Panc1 (cell line): ENCODE measurements at regions not wholly inside any gene's neighbourhood (a gene's known extent, or its start where the extent isn't known, plus 50 kb on each side); places are given as distances from the start of the nearest gene placed in this dataset.

ENCODE experiments used
- ATAC-seq: fragments of 200-7000 bp; cut with Tn5 transposase; 2 replicates; pipeline ENCODE4 v1.9.1; 2020; ENCODE audit warnings: mild to moderate bottlenecking, moderate library complexity
- BruUV-seq: library from RNA; stranded (reverse); fragments of 400-500 nt; replicated peaks from 2 replicates; lab custom pipeline; 2021; lab: Mats Ljungman, UMichigan
- CTCF ChIA-PET: fragments of 300-600 bp; sonication (Branson Sonifier 250); formaldehyde crosslinking; loops from one replicate; lab custom pipeline; 2022; ENCODE audit warnings: antibody characterized with exemption; lab: Charles Lee
- POLR2A ChIA-PET: fragments of 300-600 bp; sonication (Branson Sonifier 250); formaldehyde crosslinking; loops from one replicate; lab custom pipeline; 2022; ENCODE audit warnings: antibody characterized with exemption; lab: Charles Lee
- DNase-seq: peaks from one replicate; pipeline ENCODE4 v3.0.0-alpha.2; 2010; ENCODE audit warnings: low read depth, low spot score
- H3K27ac ChIP-seq: 2 replicates; pipeline ENCODE4 v1.5.1; 2011; ENCODE audit warnings: mild to moderate bottlenecking, low read length, inconsistent platforms
- H3K27me3 ChIP-seq: fragments of 200-500 bp; sonication (Bioruptor generic); 2 replicates; pipeline ENCODE4 v1.6.0; 2014; ENCODE audit warnings: low read length, inconsistent platforms; ENCODE audit not compliant: control insufficient read depth, insufficient read depth
- H3K36me3 ChIP-seq: fragments of 200-500 bp; sonication (Bioruptor generic); 2 replicates; pipeline ENCODE4 v1.5.1; 2014; ENCODE audit warnings: inconsistent platforms, mild to moderate bottlenecking, low read length, moderate library complexity; ENCODE audit not compliant: control insufficient read depth, insufficient read depth
- H3K4me1 ChIP-seq: 2 replicates; pipeline ENCODE4 v1.5.1; 2011; ENCODE audit warnings: inconsistent platforms, mild to moderate bottlenecking, low read length, moderate library complexity; ENCODE audit not compliant: control insufficient read depth, insufficient read depth
- H3K4me3 ChIP-seq, 2 experiments: 2 replicates each; pipeline ENCODE4 v1.5.1; 2011 to 2012; ENCODE audit warnings: low read depth in 2 of 2, low read length in 2 of 2, mild to moderate bottlenecking in 2 of 2, inconsistent platforms in 1 of 2, moderate library complexity in 1 of 2
- H3K9me3 ChIP-seq: fragments of 200-500 bp; sonication (Bioruptor generic); 2 replicates; pipeline ENCODE4 v1.5.1; 2014; ENCODE audit warnings: low read depth, mild to moderate bottlenecking, inconsistent platforms, low read length, moderate library complexity; ENCODE audit not compliant: control insufficient read depth, insufficient read depth
- POLR2AphosphoS5 ChIP-seq: IDR thresholded peaks from 2 replicates; pipeline ENCODE4 v1.6.1; 2012; ENCODE audit warnings: mild to moderate bottlenecking, low read depth, low read length, moderate library complexity
- SIN3A ChIP-seq: IDR thresholded peaks from 2 replicates; pipeline ENCODE4 v1.6.1; 2012; ENCODE audit warnings: low read depth, mild to moderate bottlenecking, low read length, moderate library complexity, borderline replicate concordance; ENCODE audit not compliant: insufficient read depth
- TCF7L2 ChIP-seq: IDR thresholded peaks from 2 replicates; pipeline ENCODE4 v1.6.1; 2011; ENCODE audit warnings: mild to moderate bottlenecking, low read depth, low read length, inconsistent platforms
- in situ Hi-C: cut with HindIII; loops from 2 replicates; pipeline ENCODE4 v1.10.0; 2016; ENCODE audit warnings: low sequenced_read_pairs, low pct_unique_long_range_greater_than_20kb
- intact Hi-C: fragments of 100-400 bp; cut with micrococcal nuclease; formaldehyde crosslinking; loops from one replicate; pipeline ENCODE4 v1.10.0; 2022; ENCODE audit not compliant: unreplicated experiment
- TF ChIP-seq, protein P1 (sequence below): fragments of 450-650 bp; IDR thresholded peaks from 2 replicates; pipeline ENCODE4 v1.5.1; 2017; ENCODE audit warnings: mild to moderate bottlenecking
- TF ChIP-seq, protein P2 (sequence below), 2 experiments: IDR thresholded peaks; 2 replicates each; pipeline ENCODE4 v1.6.1; 2011 to 2012; ENCODE audit warnings: low read depth in 2 of 2, control low read depth in 1 of 2, low read length in 1 of 2, mild to moderate bottlenecking in 1 of 2, moderate library complexity in 1 of 2; ENCODE audit not compliant: insufficient read depth in 1 of 2

GRCh38 chr3:94258851-94259250, 196.0 kb downstream of the NSUN3 start:
- intact Hi-C loops (no loop called here), in situ Hi-C loops (no loop called here)
- POLR2A ChIA-PET = no interaction called here
- H3K36me3 ChIP-seq = no peaks in the 10 kb centered on the region
- no peak overlapping the region for H3K4me3 ChIP-seq
- no peak overlapping the region for H3K27ac ChIP-seq
- H3K27me3 ChIP-seq = 0 out of 2 replicates have a peak, but pooled peaks cover 1% of the 10 kb centered on the region
- no peaks in the 10 kb centered on the region for H3K4me1 ChIP-seq
- ATAC-seq (no peak), DNase-seq (no peak)
- TF ChIP-seq SIN3A (no peak), POLR2AphosphoS5 (no peak)
- TF ChIP-seq, protein P1, sequence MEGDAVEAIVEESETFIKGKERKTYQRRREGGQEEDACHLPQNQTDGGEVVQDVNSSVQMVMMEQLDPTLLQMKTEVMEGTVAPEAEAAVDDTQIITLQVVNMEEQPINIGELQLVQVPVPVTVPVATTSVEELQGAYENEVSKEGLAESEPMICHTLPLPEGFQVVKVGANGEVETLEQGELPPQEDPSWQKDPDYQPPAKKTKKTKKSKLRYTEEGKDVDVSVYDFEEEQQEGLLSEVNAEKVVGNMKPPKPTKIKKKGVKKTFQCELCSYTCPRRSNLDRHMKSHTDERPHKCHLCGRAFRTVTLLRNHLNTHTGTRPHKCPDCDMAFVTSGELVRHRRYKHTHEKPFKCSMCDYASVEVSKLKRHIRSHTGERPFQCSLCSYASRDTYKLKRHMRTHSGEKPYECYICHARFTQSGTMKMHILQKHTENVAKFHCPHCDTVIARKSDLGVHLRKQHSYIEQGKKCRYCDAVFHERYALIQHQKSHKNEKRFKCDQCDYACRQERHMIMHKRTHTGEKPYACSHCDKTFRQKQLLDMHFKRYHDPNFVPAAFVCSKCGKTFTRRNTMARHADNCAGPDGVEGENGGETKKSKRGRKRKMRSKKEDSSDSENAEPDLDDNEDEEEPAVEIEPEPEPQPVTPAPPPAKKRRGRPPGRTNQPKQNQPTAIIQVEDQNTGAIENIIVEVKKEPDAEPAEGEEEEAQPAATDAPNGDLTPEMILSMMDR = no peak
- BruUV-seq = no TSS peak
- H3K9me3 ChIP-seq = no peaks in the 10 kb centered on the region
- CTCF ChIA-PET = no interaction called here

DNA sequence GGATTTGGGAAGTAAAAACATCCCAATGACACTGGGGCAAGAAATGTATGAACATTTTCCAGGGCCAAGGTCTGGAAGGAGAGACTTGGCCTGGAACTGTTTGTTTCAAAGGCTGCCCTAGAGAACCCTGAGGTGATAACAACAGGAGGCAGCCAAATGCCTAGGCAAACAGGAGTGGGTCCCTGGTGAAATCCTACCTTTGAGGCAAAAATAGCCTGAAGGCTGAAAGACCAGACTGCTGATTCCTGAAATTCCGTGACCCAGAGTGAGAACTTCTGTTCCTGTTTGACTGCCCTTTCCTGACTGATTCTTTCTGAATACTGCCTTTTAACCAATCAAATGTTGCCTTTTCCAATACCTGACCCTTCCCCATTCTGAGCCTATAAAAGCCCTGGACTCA, 196.4 kb downstream of the NSUN3 start:
- ChIA-PET CTCF (no interaction called here), POLR2A (no interaction called here)
- Histone ChIP-seq H3K4me1 (no peaks in the 10 kb centered on the region), H3K27ac (no peak overlapping the region), H3K27me3 (no peaks in the 10 kb centered on the region), H3K9me3 (no peaks in the 10 kb centered on the region), H3K4me3 (no peak overlapping the region), H3K36me3 (no peaks in the 10 kb centered on the region)
- ATAC-seq (no peak), DNase-seq (no peak)
- no TSS peak for BruUV-seq
- in situ Hi-C loops (no loop called here), intact Hi-C loops (no loop called here)
- TF ChIP-seq, protein P1 = no peak
- TF ChIP-seq SIN3A (no peak), TCF7L2 (no peak), POLR2AphosphoS5 (no peak)
- TF ChIP-seq, protein P2, sequence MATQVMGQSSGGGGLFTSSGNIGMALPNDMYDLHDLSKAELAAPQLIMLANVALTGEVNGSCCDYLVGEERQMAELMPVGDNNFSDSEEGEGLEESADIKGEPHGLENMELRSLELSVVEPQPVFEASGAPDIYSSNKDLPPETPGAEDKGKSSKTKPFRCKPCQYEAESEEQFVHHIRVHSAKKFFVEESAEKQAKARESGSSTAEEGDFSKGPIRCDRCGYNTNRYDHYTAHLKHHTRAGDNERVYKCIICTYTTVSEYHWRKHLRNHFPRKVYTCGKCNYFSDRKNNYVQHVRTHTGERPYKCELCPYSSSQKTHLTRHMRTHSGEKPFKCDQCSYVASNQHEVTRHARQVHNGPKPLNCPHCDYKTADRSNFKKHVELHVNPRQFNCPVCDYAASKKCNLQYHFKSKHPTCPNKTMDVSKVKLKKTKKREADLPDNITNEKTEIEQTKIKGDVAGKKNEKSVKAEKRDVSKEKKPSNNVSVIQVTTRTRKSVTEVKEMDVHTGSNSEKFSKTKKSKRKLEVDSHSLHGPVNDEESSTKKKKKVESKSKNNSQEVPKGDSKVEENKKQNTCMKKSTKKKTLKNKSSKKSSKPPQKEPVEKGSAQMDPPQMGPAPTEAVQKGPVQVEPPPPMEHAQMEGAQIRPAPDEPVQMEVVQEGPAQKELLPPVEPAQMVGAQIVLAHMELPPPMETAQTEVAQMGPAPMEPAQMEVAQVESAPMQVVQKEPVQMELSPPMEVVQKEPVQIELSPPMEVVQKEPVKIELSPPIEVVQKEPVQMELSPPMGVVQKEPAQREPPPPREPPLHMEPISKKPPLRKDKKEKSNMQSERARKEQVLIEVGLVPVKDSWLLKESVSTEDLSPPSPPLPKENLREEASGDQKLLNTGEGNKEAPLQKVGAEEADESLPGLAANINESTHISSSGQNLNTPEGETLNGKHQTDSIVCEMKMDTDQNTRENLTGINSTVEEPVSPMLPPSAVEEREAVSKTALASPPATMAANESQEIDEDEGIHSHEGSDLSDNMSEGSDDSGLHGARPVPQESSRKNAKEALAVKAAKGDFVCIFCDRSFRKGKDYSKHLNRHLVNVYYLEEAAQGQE (IDR thresholded peaks at IDR 0.05; ENCODE audit: insufficient read depth in 1 of 2, low read depth in 2 of 2, low read length in 1 of 2) = no peak
